ENCODE measurements at regions not wholly inside any gene's neighbourhood (a gene's known extent, or its start where the extent isn't known, plus 50 kb on each side); places are given as distances from the start of the nearest gene placed in this dataset.

- TF ChIP-seq EZH2 (IDR thresholded peaks at IDR 0.05; ENCODE audit: borderline replicate concordance, insufficient read depth, low read depth, low read length, poor library complexity, severe bottlenecking) (no peak), CTCF (IDR thresholded peaks at IDR 0.05) (no peak)
Measured at GRCh38 chr2:64274399-64275173, 130.4 kb upstream of the PELI1 start.

All from B cell (primary cell).